Brain microvascular endothelial cell (primary cell): ENCODE measurements at regions not wholly inside any gene's neighbourhood (a gene's known extent, or its start where the extent isn't known, plus 50 kb on each side); places are given as distances from the start of the nearest gene placed in this dataset.
"Not testable (repeated sequence)": the region's sequence is repeated elsewhere in the genome, so short reads cannot be mapped to it uniquely, and the experiment has no call there.

Experiments
- DNase-seq: peaks from one replicate; pipeline ENCODE4 v3.0.0-alpha.2; 2020
- H3K27ac ChIP-seq: fragments of 250-450 bp; sonication (Bioruptor Pico); 2 replicates; pipeline ENCODE4 v1.5.1; 2020; ENCODE audit warnings: mild to moderate bottlenecking, moderate library complexity
- H3K27me3 ChIP-seq: fragments of 250-450 bp; sonication (Bioruptor Pico); replicated peaks from 2 replicates; pipeline ENCODE4 v1.5.1; 2020; ENCODE audit warnings: mild to moderate bottlenecking
- H3K36me3 ChIP-seq: fragments of 250-450 bp; sonication (Bioruptor Pico); replicated peaks from 2 replicates; pipeline ENCODE4 v1.5.1; 2020; ENCODE audit warnings: mild to moderate bottlenecking
- H3K4me3 ChIP-seq: 2 replicates; pipeline ENCODE4 v1.5.1; 2011; ENCODE audit warnings: low read depth, mild to moderate bottlenecking, control low read depth, low read length, moderate library complexity
- CTCF ChIP-seq: IDR thresholded peaks from 2 replicates; pipeline ENCODE4 v1.5.1; 2011; ENCODE audit warnings: low read depth, mild to moderate bottlenecking, moderate library complexity, low read length, control low read depth, inconsistent platforms; ENCODE audit errors: missing control alignments
- in situ Hi-C: cut with HindIII; loops from 2 replicates; pipeline ENCODE4 v1.10.0; 2017; ENCODE audit warnings: low sequenced_read_pairs, low pct_ligation_motif_present

DNA sequence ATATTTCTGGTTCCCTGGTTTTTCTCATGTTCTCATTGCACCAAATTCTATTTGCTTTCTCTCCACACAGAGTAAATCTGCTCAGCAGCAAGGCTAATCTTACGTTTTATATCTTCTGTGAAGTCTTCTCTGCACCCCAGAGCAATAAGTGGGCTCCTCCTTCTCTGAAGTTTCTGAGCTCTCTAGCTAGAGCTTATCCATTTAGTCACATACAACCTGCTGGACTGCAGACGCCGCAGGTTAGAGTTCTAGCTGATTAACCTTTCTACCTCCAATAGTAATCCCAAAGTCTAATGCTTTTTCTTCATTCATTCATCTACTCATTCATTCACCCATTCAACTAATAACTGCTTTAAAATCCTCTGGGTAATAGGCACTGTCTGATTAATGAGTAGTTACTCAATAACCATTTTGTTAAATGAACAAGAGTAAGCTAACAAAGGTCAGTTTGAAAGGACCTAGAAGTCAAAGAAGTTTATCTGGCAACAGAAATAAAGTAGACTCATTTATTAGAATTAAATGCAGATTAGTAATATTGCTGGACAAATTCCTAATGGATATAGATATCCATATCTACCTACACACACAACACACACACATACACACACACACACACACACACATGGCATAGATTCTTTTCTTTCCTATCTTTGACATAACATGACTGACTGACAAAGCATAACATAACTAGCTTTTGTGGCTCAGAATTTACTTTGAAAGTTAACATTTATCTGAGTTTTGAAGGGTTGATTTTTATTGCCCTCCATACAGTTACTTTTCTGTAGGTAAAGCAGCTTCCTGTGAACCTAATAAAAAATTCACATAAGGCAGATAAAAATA, 984.6 kb upstream of the SEMA6A start:
- Histone ChIP-seq H3K4me3 (no peak overlapping the region), H3K27me3 (no peaks in the 10 kb centered on the region), H3K36me3 (no peaks in the 10 kb centered on the region), H3K27ac (no peak overlapping the region)
- no peak for TF ChIP-seq CTCF
- DNase-seq, result no peak
- in situ Hi-C loops, result no loop called here

- no peak for DNase-seq
- Histone ChIP-seq H3K27me3 (no peaks in the 10 kb centered on the region), H3K36me3 (no peaks in the 10 kb centered on the region), H3K4me3 (no peak overlapping the region), H3K27ac (no peak overlapping the region)
- TF ChIP-seq CTCF, result no peak
- in situ Hi-C loops, result no loop called here
Observed at GRCh38 chr5:117551236-117551635, 976.6 kb upstream of the SEMA6A start.

DNA sequence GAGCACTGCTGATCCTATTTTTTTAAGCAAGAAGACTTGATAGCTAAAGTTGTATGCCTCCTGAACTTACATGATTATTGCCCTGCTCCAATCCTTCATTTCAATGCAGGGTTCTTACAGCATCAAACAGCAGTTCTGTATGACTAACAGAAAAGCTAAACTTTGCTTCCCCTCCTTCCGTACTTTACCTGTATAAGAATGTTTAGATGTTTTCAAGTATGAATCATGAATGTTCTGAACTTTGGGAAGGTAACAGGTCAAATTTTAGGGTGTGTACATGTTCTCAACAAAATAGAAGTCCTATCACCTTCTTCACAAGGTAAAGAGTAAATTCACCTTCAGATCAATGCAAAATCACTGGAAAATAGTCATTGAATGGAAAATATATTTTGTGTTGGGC, 972.6 kb upstream of the SEMA6A start:
- no peak for DNase-seq
- Histone ChIP-seq H3K27me3 (no peaks in the 10 kb centered on the region), H3K36me3 (no peaks in the 10 kb centered on the region), H3K27ac (no peak overlapping the region), H3K4me3 (no peak overlapping the region)
- in situ Hi-C loops, result no loop called here
- TF ChIP-seq CTCF, result no peak

GRCh38 chr5:117539692-117540091, 965.1 kb upstream of the SEMA6A start:
- no peak for DNase-seq
- in situ Hi-C loops, result no loop called here
- no peak overlapping the region for H3K4me3 ChIP-seq
- H3K27me3 ChIP-seq, result no peaks in the 10 kb centered on the region
- no peak overlapping the region for H3K27ac ChIP-seq
- TF ChIP-seq CTCF, result no peak
- H3K36me3 ChIP-seq, result no peaks in the 10 kb centered on the region

DNA sequence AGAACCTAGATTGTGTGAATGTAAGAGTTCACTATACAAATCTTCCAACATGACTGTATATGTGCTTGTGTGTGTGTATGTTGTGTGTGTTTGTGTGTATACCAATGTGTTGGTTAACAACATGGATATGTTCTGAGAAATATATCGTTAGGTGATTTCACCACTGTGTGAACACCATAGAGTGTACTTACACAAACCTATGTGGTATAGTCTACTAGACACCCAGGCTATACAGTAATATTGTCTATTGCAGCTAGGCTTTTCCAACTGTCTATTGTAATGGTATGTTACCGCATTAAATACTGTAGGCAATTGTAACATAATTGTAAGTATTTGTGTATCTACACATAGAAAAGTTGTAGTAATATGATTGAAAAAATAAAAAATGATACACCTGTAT, 959.2 kb upstream of the SEMA6A start:
- DNase-seq, result no peak
- in situ Hi-C loops, result no loop called here
- Histone ChIP-seq H3K36me3 (no peaks in the 10 kb centered on the region), H3K27me3 (no peaks in the 10 kb centered on the region), H3K4me3 (no peak overlapping the region), H3K27ac (no peak overlapping the region)
- no peak for TF ChIP-seq CTCF

DNA sequence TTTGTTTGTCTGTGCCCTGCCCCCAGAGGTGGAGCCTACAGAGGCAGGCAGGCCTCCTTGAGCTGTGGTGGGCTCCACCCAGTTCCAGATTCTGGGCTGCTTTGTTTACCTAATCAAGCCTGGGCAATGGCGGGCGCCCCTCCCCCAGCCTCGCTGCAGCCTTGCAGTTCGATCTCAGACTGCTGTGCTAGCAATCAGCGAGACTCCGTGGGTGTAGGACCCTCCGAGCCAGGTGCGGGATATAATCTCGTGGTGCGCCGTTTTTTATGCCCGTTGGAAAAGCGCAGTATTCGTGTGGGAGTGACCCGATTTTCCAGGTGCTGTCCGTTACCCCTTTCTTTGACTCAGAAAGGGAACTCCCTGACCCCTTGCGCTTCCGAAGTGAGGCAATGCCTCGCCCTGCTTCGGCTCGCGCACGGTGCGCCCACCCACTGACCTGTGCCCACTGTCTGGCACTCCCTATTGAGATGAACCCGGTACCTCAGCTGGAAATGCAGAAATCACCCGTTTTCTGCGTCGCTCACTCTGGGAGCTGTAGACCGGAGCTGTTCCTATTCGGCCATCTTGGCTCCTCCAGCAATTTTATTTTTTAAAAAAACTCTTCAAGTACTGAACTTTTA, 958.5 kb upstream of the SEMA6A start:
- in situ Hi-C loops, H3K27me3 ChIP-seq, H3K27ac ChIP-seq, DNase-seq, H3K36me3 ChIP-seq, H3K4me3 ChIP-seq: not testable (repeated sequence)
